Spleen (tissue), 7 donors: ENCODE measurements at regions not wholly inside any gene's neighbourhood (a gene's known extent, or its start where the extent isn't known, plus 50 kb on each side); places are given as distances from the start of the nearest gene placed in this dataset.

Experiments used
- CTCF ChIP-seq, 11 experiments: fragments of 200-600 bp in 7 of 11; fragments of 450-650 bp in 4 of 11; sonication (generic) in 4 of 11; IDR thresholded peaks in 8 of 11; conservative IDR thresholded peaks in 3 of 11; 1 replicate in 7 of 11; 2 replicates in 4 of 11; pipeline versions ENCODE4 v1.4.0 to v1.8.0; 2016 to 2021; ENCODE audit warnings: antibody characterized with exemption in 11 of 11, inconsistent platforms in 4 of 11, mild to moderate bottlenecking in 1 of 11
- POLR2A ChIP-seq, 3 donors: fragments of 450-650 bp; IDR thresholded peaks; one replicate each; pipeline ENCODE4 v1.5.1; 2017; ENCODE audit warnings: antibody characterized with exemption in 3 of 3, mild to moderate bottlenecking in 1 of 3
- POLR2AphosphoS5 ChIP-seq, 3 donors: sonication (generic); formaldehyde crosslinking; IDR thresholded peaks; one replicate each; pipeline ENCODE4 v1.5.1; 2017; ENCODE audit warnings: antibody characterized with exemption in 3 of 3
- donor health status: DM: no; HTN: no; CAD: no; lungs with moderate emphysema.
- donor health status: DM: no; HTN: no; CAD: no.
- donor health status: DM: no; HTN: no; CAD: no.

DNA sequence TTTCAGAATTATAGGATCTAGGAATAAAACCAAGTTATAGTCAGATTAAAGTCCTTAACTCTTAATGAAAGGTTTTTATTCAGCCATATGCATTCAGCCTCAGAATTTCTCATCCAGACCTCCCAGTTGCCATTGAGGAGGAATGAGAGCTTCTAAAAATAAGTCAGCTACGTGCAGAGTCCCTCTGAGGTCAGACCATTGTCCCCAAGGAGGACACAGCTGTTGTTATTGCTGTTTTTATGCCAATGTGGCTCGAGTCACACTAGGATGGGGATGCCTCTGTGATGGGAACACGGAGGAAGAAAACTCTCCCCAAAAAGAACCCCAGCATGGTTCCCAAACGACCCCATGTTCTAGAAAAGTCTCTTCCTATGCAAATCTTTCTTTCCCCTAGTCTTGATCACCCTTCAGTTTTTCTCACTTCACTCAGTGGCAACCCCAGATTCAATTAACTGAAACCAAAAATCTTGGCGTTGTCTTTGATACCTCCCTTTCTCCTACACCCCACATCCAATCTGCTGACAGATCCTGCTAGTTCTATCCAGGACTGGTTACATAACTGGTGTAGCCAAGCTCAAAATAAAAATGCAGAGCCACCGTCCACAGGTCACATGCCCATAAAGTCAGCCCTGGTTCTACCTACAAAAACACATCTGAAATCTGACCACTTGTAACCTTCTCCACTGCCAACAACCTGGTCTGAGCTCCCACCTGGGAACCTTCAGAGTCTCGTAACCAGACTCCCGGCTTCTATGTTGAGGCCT is 138.2 kb upstream of the ERCC4 start:
- TF ChIP-seq CTCF (IDR thresholded peaks at IDR 0.05 in 8 of 11, conservative IDR thresholded peaks at IDR 0.05 in 3 of 11) (no peak), POLR2AphosphoS5 (IDR thresholded peaks at IDR 0.05) (no peak), POLR2A (IDR thresholded peaks at IDR 0.05) (no peak)
